WTC11 (cell line): ENCODE measurements at regions not wholly inside any gene's neighbourhood (a gene's known extent, or its start where the extent isn't known, plus 50 kb on each side); places are given as distances from the start of the nearest gene placed in this dataset.

Experiments
- ATAC-seq: fragments of 200-7000 bp; cut with Tn5 transposase; 2 replicates; pipeline ENCODE4 v1.10.0; 2021; ENCODE audit warnings: mild to moderate bottlenecking, moderate library complexity
- CTCF ChIA-PET: fragments of 300-600 bp; sonication (Branson Sonifier 250); formaldehyde crosslinking; loops from one replicate; lab custom pipeline; 2021; ENCODE audit warnings: antibody characterized with exemption; lab: Charles Lee
- POLR2A ChIA-PET: fragments of 350-600 bp; sonication (Branson Sonifier 250); formaldehyde crosslinking; loops from one replicate; lab custom pipeline; 2021; ENCODE audit warnings: antibody characterized with exemption; lab: Charles Lee
- DNase-seq: peaks from one replicate; pipeline ENCODE4 v3.0.0; 2021; ENCODE audit warnings: low spot score
- H3K27ac Mint-ChIP-seq: 2 replicates; pipeline ENCODE4 v1.8.0; 2021; ENCODE audit warnings: mixed read lengths
- H3K27me3 Mint-ChIP-seq: 2 replicates; pipeline ENCODE4 v1.8.0; 2021; ENCODE audit warnings: low read depth, mild to moderate bottlenecking, moderate library complexity, mixed read lengths
- H3K36me3 Mint-ChIP-seq: 2 replicates; pipeline ENCODE4 v1.8.0; 2021; ENCODE audit warnings: mixed read lengths
- H3K4me1 Mint-ChIP-seq: 2 replicates; pipeline ENCODE4 v1.8.0; 2022; ENCODE audit warnings: mixed read lengths
- H3K4me3 Mint-ChIP-seq: 2 replicates; pipeline ENCODE4 v1.8.0; 2021; ENCODE audit warnings: mild to moderate bottlenecking, moderate library complexity, mixed read lengths
- H3K9me3 Mint-ChIP-seq: 2 replicates; pipeline ENCODE4 v1.8.0; 2021; ENCODE audit warnings: mixed read lengths
- EMX1 ChIP-seq: fragments of 250-450 bp; sonication (Bioruptor Pico); IDR thresholded peaks from 2 replicates; pipeline ENCODE4 v1.8.0; 2021; ENCODE audit warnings: mild to moderate bottlenecking
- ESRRA ChIP-seq: sonication (generic); formaldehyde crosslinking; IDR thresholded peaks from 2 replicates; pipeline ENCODE4 v1.8.1; 2022; ENCODE audit warnings: mild to moderate bottlenecking, missing genetic modification reagents, borderline replicate concordance
- FOXP1 ChIP-seq: sonication (generic); formaldehyde crosslinking; IDR thresholded peaks from 2 replicates; pipeline ENCODE4 v1.8.0; 2022; ENCODE audit warnings: missing genetic modification reagents, mild to moderate bottlenecking, moderate library complexity, borderline replicate concordance
- HMGA2 ChIP-seq: fragments of 250-450 bp; sonication (Bioruptor Pico); IDR thresholded peaks from 2 replicates; pipeline ENCODE4 v1.4.0; 2021; ENCODE audit warnings: mild to moderate bottlenecking, moderate library complexity
- KAT7 ChIP-seq: sonication (generic); formaldehyde crosslinking; IDR thresholded peaks from 2 replicates; pipeline ENCODE4 v1.8.1; 2023; ENCODE audit warnings: missing genetic modification reagents, mild to moderate bottlenecking, borderline replicate concordance
- RORB ChIP-seq: fragments of 250-450 bp; sonication (Bioruptor Pico); IDR thresholded peaks from 2 replicates; pipeline ENCODE4 v1.9.0; 2021; ENCODE audit warnings: mild to moderate bottlenecking
- USF2 ChIP-seq: sonication (generic); formaldehyde crosslinking; IDR thresholded peaks from 2 replicates; pipeline ENCODE4 v1.8.1; 2023; ENCODE audit warnings: mild to moderate bottlenecking, missing genetic modification reagents, moderate library complexity
- ZNF121 ChIP-seq: sonication (generic); formaldehyde crosslinking; IDR thresholded peaks from 2 replicates; pipeline ENCODE4 v1.8.0; 2023; ENCODE audit warnings: missing genetic modification reagents
- ZNF138 ChIP-seq: sonication (generic); formaldehyde crosslinking; conservative IDR thresholded peaks from 2 replicates; pipeline ENCODE4 v1.8.1; 2022; ENCODE audit warnings: mild to moderate bottlenecking, moderate library complexity, missing genetic modification reagents
- ZNF232 ChIP-seq: sonication (generic); formaldehyde crosslinking; IDR thresholded peaks from 2 replicates; pipeline ENCODE4 v1.8.0; 2022; ENCODE audit warnings: mild to moderate bottlenecking, missing genetic modification reagents
- TF ChIP-seq, protein P1 (sequence below): sonication (generic); formaldehyde crosslinking; conservative IDR thresholded peaks from 2 replicates; pipeline ENCODE4 v1.8.1; 2023; ENCODE audit warnings: mild to moderate bottlenecking, low read depth, missing genetic modification reagents, moderate library complexity
- TF ChIP-seq, protein P2 (sequence below): sonication (generic); formaldehyde crosslinking; IDR thresholded peaks from 2 replicates; pipeline ENCODE4 v1.8.1; 2023; ENCODE audit warnings: mild to moderate bottlenecking, moderate library complexity, missing genetic modification reagents
- TF ChIP-seq, protein P3 (sequence below): sonication (generic); formaldehyde crosslinking; IDR thresholded peaks from 2 replicates; pipeline ENCODE4 v1.8.1; 2022; ENCODE audit warnings: mild to moderate bottlenecking, missing genetic modification reagents, moderate library complexity, borderline replicate concordance
- TF ChIP-seq, protein P4 (sequence below): sonication (generic); formaldehyde crosslinking; IDR thresholded peaks from 2 replicates; pipeline ENCODE4 v1.8.0; 2022; ENCODE audit warnings: mild to moderate bottlenecking, missing genetic modification reagents

- no peak for TF ChIP-seq ESRRA (CRISPR knock-in tag)
- TF ChIP-seq ZNF121 (CRISPR knock-in tag), result no peak
- TF ChIP-seq, all 79 proteins: peak for 0
Observed at GRCh38 chr3:164620423-164620822, 457.9 kb downstream of the SI start (continued).

GRCh38 chr3:164612751-164613150 lies 465.5 kb downstream of the SI start:
- no peak for ATAC-seq
- H3K36me3 Mint-ChIP-seq, result no peaks in the 10 kb centered on the region
- ChIA-PET POLR2A (no interaction called here), CTCF (no interaction called here)
- no peaks in the 10 kb centered on the region; the same call in 1 of the 2 replicates for H3K27me3 Mint-ChIP-seq
- no peaks in the 10 kb centered on the region for H3K4me1 Mint-ChIP-seq
- no peak for DNase-seq
- TF ChIP-seq FOXP1 (CRISPR knock-in tag) (no peak), EMX1 (no peak), KAT7 (no peak), RORB (CRISPR knock-in tag) (no peak), ZNF138 (CRISPR knock-in tag) (no peak), HMGA2 (CRISPR knock-in tag) (no peak)
- TF ChIP-seq, protein P1, sequence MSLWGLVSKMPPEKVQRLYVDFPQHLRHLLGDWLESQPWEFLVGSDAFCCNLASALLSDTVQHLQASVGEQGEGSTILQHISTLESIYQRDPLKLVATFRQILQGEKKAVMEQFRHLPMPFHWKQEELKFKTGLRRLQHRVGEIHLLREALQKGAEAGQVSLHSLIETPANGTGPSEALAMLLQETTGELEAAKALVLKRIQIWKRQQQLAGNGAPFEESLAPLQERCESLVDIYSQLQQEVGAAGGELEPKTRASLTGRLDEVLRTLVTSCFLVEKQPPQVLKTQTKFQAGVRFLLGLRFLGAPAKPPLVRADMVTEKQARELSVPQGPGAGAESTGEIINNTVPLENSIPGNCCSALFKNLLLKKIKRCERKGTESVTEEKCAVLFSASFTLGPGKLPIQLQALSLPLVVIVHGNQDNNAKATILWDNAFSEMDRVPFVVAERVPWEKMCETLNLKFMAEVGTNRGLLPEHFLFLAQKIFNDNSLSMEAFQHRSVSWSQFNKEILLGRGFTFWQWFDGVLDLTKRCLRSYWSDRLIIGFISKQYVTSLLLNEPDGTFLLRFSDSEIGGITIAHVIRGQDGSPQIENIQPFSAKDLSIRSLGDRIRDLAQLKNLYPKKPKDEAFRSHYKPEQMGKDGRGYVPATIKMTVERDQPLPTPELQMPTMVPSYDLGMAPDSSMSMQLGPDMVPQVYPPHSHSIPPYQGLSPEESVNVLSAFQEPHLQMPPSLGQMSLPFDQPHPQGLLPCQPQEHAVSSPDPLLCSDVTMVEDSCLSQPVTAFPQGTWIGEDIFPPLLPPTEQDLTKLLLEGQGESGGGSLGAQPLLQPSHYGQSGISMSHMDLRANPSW, result no peak
- TF ChIP-seq, protein P2, sequence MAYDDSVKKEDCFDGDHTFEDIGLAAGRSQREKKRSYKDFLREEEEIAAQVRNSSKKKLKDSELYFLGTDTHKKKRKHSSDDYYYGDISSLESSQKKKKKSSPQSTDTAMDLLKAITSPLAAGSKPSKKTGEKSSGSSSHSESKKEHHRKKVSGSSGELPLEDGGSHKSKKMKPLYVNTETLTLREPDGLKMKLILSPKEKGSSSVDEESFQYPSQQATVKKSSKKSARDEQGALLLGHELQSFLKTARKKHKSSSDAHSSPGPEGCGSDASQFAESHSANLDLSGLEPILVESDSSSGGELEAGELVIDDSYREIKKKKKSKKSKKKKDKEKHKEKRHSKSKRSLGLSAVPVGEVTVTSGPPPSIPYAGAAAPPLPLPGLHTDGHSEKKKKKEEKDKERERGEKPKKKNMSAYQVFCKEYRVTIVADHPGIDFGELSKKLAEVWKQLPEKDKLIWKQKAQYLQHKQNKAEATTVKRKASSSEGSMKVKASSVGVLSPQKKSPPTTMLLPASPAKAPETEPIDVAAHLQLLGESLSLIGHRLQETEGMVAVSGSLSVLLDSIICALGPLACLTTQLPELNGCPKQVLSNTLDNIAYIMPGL (CRISPR knock-in tag), result no peak
- TF ChIP-seq, protein P3, sequence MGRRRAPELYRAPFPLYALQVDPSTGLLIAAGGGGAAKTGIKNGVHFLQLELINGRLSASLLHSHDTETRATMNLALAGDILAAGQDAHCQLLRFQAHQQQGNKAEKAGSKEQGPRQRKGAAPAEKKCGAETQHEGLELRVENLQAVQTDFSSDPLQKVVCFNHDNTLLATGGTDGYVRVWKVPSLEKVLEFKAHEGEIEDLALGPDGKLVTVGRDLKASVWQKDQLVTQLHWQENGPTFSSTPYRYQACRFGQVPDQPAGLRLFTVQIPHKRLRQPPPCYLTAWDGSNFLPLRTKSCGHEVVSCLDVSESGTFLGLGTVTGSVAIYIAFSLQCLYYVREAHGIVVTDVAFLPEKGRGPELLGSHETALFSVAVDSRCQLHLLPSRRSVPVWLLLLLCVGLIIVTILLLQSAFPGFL (CRISPR knock-in tag), result no peak
- no peaks in the 10 kb centered on the region for H3K9me3 Mint-ChIP-seq
- no peak overlapping the region for H3K27ac Mint-ChIP-seq
- no peak overlapping the region for H3K4me3 Mint-ChIP-seq

DNA sequence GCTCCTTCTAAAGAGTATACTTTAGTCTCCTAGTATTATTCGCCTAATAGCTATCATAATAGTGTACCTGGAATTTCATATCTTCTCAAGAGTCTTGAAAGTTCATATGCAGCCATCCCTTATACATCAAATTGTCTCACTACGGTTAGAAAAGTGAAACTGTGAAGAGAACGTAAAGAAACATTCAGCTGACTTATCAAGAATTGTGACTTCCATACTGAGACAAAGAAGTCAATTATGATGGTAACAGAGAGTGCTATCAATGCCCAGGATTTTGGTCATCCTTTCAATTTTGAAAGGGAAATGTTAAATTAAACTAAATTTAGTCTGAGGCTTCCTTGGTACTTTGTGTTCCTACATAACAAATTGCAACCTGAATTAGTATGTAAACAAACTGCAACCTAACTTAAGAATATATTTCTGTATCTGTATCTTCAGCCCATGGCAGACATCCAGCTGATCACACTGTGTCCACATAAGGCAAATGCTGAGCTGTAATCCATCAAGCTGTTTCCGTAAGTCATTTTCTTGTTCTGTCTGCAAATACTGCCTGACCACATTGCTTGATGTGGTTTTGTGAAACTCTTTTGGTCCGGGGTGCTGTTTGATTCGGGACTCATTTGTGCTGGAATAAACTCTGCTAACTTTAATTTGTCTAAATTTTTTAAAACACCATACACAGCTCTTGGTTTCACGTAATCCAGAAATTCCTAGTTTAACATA lies 469.6 kb downstream of the SI start:
- no peak for DNase-seq
- no peak overlapping the region for H3K4me3 Mint-ChIP-seq
- CTCF ChIA-PET, result no interaction called here
- TF ChIP-seq ZNF232 (CRISPR knock-in tag), result no peak
- TF ChIP-seq, protein P4, sequence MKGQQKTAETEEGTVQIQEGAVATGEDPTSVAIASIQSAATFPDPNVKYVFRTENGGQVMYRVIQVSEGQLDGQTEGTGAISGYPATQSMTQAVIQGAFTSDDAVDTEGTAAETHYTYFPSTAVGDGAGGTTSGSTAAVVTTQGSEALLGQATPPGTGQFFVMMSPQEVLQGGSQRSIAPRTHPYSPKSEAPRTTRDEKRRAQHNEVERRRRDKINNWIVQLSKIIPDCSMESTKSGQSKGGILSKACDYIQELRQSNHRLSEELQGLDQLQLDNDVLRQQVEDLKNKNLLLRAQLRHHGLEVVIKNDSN (CRISPR knock-in tag), result no peak
- TF ChIP-seq USF2, result no peak
- H3K9me3 Mint-ChIP-seq, result no peaks in the 10 kb centered on the region
- H3K4me1 Mint-ChIP-seq, result no peaks in the 10 kb centered on the region
- POLR2A ChIA-PET, result interaction anchor here (0.6 kb wide), 1 partner anchor 584 kb away, joined by 3 read pairs; no protein-coding TSS in a partner anchor
- no peak for ATAC-seq
- H3K27me3 Mint-ChIP-seq, result no peaks in the 10 kb centered on the region; the same call in 1 of the 2 replicates
- H3K36me3 Mint-ChIP-seq, result no peaks in the 10 kb centered on the region
- no peak overlapping the region for H3K27ac Mint-ChIP-seq
